Neural cell (in vitro differentiated cells): ENCODE measurements at regions not wholly inside any gene's neighbourhood (a gene's known extent, or its start where the extent isn't known, plus 50 kb on each side); places are given as distances from the start of the nearest gene placed in this dataset.

Experiments used
- CTCF ChIP-seq: fragments of 450-650 bp; IDR thresholded peaks from 2 replicates; pipeline ENCODE4 v1.5.1; 2014; ENCODE audit warnings: antibody characterized with exemption, mild to moderate bottlenecking, moderate library complexity; ENCODE audit not compliant: poor library complexity, severe bottlenecking
- EP300 ChIP-seq: fragments of 450-650 bp; conservative IDR thresholded peaks from 2 replicates; pipeline ENCODE4 v1.6.1; 2014; ENCODE audit warnings: antibody characterized with exemption, mild to moderate bottlenecking, moderate library complexity; ENCODE audit not compliant: poor library complexity, severe bottlenecking
- POLR2AphosphoS5 ChIP-seq: IDR thresholded peaks from 2 replicates; pipeline ENCODE4 v1.6.1; 2012
- RAD21 ChIP-seq: fragments of 450-650 bp; conservative IDR thresholded peaks from 2 replicates; pipeline ENCODE4 v1.6.1; 2014; ENCODE audit warnings: antibody characterized with exemption, mild to moderate bottlenecking, moderate library complexity
- REST ChIP-seq: IDR thresholded peaks from 2 replicates; pipeline ENCODE4 v1.6.1; 2012; ENCODE audit warnings: borderline replicate concordance
- TAF1 ChIP-seq: IDR thresholded peaks from 2 replicates; pipeline ENCODE4 v1.6.1; 2012; ENCODE audit warnings: low read depth

GRCh38 chr20:59484228-59484627, 120.1 kb upstream of the PHACTR3 start:
- TF ChIP-seq POLR2AphosphoS5 (no peak), EP300 (no peak), CTCF (no peak), TAF1 (no peak), RAD21 (no peak), REST (no peak)
